ENCODE measurements at regions not wholly inside any gene's neighbourhood (a gene's known extent, or its start where the extent isn't known, plus 50 kb on each side); places are given as distances from the start of the nearest gene placed in this dataset.

DNA sequence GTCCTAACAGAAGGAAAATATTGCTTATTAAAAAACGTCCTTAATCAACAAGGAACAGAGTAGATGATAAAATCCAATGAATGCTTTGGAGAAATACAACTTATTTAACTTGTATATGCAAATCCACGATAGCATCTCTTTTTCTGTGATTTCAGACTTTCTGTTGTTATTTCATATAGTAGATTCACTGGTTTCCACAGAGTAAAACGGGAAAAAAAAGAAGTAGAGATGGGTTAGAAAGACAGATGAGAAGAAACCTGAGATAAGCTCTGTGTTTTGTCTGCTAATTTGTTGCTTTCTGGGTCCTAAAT lies 447.7 kb downstream of the RERGL start:
- Mint-ChIP-seq H3K27me3 (ENCODE audit: low read depth in 2 of 2) (no peaks in the 10 kb centered on the region), H3K4me1 (no peaks in the 10 kb centered on the region), H3K9me3 (peaks cover 10% of the 10 kb centered on the region in 2 donors), H3K36me3 (no peaks in the 10 kb centered on the region), H3K27ac (no peak overlapping the region), H3K4me3 (no peak overlapping the region)
- ATAC-seq (no peak), DNase-seq (no peak)
- H3K4me1 ChIP-seq (ENCODE audit: control insufficient read depth, insufficient read depth, low read length), result no peaks in the 10 kb centered on the region
- no peak overlapping the region for H3K4me3 ChIP-seq (ENCODE audit: low read length)
- H3K27ac ChIP-seq (ENCODE audit: low read length), result no peak overlapping the region
- H3K27me3 ChIP-seq (ENCODE audit: control insufficient read depth, insufficient read depth, low read length), result no peaks in the 10 kb centered on the region
- intact Hi-C loops (cut with micrococcal nuclease), result no loop called here
- TF ChIP-seq, protein P1, sequence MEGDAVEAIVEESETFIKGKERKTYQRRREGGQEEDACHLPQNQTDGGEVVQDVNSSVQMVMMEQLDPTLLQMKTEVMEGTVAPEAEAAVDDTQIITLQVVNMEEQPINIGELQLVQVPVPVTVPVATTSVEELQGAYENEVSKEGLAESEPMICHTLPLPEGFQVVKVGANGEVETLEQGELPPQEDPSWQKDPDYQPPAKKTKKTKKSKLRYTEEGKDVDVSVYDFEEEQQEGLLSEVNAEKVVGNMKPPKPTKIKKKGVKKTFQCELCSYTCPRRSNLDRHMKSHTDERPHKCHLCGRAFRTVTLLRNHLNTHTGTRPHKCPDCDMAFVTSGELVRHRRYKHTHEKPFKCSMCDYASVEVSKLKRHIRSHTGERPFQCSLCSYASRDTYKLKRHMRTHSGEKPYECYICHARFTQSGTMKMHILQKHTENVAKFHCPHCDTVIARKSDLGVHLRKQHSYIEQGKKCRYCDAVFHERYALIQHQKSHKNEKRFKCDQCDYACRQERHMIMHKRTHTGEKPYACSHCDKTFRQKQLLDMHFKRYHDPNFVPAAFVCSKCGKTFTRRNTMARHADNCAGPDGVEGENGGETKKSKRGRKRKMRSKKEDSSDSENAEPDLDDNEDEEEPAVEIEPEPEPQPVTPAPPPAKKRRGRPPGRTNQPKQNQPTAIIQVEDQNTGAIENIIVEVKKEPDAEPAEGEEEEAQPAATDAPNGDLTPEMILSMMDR (IDR thresholded peaks at IDR 0.05), result no peak
- no peaks in the 10 kb centered on the region for H3K36me3 ChIP-seq (ENCODE audit: control insufficient read depth, insufficient read depth, low read length)
- WGBS (ENCODE audit: insufficient coverage), result 7% methylated on average over 1 of the region's 3 CpGs
- no peaks in the 10 kb centered on the region for H3K9me3 ChIP-seq (ENCODE audit: control insufficient read depth, insufficient read depth, low read length)

DNA sequence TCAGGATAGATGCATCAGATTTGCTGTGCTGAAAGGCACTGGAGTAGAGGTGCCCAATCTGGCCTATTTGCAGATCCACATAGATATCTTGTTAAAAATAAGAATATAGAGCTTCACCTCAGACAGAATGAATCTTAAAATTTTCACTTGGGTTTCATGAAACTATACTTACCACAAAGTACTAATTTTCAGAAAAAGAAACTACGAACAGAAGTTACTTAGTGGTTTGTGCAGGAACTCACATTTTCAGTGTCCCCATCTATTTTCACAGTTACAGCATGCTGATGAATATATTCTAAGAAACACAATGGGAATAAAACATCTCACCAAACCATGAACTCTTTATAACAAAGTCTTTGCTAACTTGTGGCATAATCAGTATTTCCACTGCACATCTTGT lies 449.4 kb downstream of the RERGL start:
- H3K36me3 ChIP-seq (ENCODE audit: control insufficient read depth, insufficient read depth, low read length), result no peaks in the 10 kb centered on the region
- ATAC-seq (no peak), DNase-seq (no peak)
- no peaks in the 10 kb centered on the region for H3K27me3 ChIP-seq (ENCODE audit: control insufficient read depth, insufficient read depth, low read length)
- H3K27ac Mint-ChIP-seq, result no peak overlapping the region
- no peak overlapping the region for H3K27ac ChIP-seq (ENCODE audit: low read length)
- no peaks in the 10 kb centered on the region for H3K36me3 Mint-ChIP-seq
- no peaks in the 10 kb centered on the region for H3K4me1 Mint-ChIP-seq
- no peaks in the 10 kb centered on the region for H3K4me1 ChIP-seq (ENCODE audit: control insufficient read depth, insufficient read depth, low read length)
- intact Hi-C loops (cut with micrococcal nuclease), result no loop called here
- H3K4me3 Mint-ChIP-seq, result no peak overlapping the region
- TF ChIP-seq, protein P1 (IDR thresholded peaks at IDR 0.05), result no peak
- no peaks in the 10 kb centered on the region for H3K9me3 ChIP-seq (ENCODE audit: control insufficient read depth, insufficient read depth, low read length)
- no peaks in the 10 kb centered on the region for H3K27me3 Mint-ChIP-seq (ENCODE audit: low read depth in 2 of 2)
- 71% methylated on average over 1 of the region's 1 CpG for WGBS (ENCODE audit: insufficient coverage)
- peaks cover 9 to 10% of the 10 kb centered on the region in 2 donors for H3K9me3 Mint-ChIP-seq
- H3K4me3 ChIP-seq (ENCODE audit: low read length), result no peak overlapping the region

DNA sequence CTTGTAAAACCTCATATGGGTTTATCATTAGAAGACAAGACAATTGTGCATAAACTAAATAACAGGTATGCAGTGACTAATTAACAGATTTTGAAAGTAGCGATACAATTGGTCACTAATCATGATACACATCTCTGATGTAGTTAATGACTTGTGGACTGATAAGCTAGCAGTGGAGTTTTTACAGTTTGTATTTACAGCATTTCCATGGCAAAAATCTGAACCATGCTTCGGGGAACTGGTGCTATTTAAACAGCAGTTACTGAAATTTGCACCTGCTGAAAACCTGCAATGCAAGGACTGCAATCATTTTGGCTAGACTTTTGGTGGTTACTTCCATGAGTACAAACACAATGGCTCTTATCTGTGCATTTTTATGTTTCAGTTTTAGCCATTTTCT lies 471.2 kb downstream of the RERGL start:
- WGBS (ENCODE audit: insufficient coverage), result 70% methylated on average over 2 of the region's 2 CpGs
- H3K27me3 Mint-ChIP-seq (ENCODE audit: low read depth in 2 of 2), result no peaks in the 10 kb centered on the region
- Histone ChIP-seq H3K9me3 (ENCODE audit: control insufficient read depth, insufficient read depth, low read length) (peaks cover 2% of the 10 kb centered on the region), H3K4me1 (ENCODE audit: control insufficient read depth, insufficient read depth, low read length) (no peaks in the 10 kb centered on the region), H3K27me3 (ENCODE audit: control insufficient read depth, insufficient read depth, low read length) (no peaks in the 10 kb centered on the region), H3K36me3 (ENCODE audit: control insufficient read depth, insufficient read depth, low read length) (no peaks in the 10 kb centered on the region), H3K27ac (ENCODE audit: low read length) (no peak overlapping the region), H3K4me3 (ENCODE audit: low read length) (no peak overlapping the region)
- no peak overlapping the region for H3K27ac Mint-ChIP-seq
- H3K4me3 Mint-ChIP-seq, result no peak overlapping the region
- peaks cover 12% of the 10 kb centered on the region for H3K36me3 Mint-ChIP-seq
- TF ChIP-seq, protein P1 (IDR thresholded peaks at IDR 0.05), result no peak
- no peaks in the 10 kb centered on the region for H3K4me1 Mint-ChIP-seq
- ATAC-seq (no peak), DNase-seq (no peak)
- peaks cover 14 to 17% of the 10 kb centered on the region in 2 donors for H3K9me3 Mint-ChIP-seq
- intact Hi-C loops (cut with micrococcal nuclease), result no loop called here

DNA sequence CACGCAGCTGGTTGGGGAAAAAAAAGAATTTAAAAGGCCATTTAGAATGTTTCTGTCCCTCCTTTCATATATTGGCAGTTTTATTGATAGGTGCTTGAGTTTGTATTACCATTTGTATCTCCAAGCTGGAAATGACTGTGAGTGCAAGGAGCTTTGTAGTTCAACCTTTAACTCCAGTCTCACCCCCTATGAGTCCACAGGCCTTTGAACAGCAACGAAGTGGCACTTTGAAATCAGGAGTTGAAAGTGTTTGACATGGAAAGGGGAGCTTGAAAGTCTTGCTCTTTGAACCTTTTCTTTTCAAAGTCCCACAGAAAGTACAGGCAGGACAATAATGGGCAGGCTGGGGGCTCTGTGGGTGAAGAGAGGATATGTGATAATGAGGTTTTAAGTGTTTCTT lies 480.3 kb downstream of the RERGL start:
- TF ChIP-seq, protein P1 (IDR thresholded peaks at IDR 0.05), result no peak
- intact Hi-C loops (cut with micrococcal nuclease), result no loop called here
- no peak for ATAC-seq
- H3K27ac Mint-ChIP-seq, result no peak overlapping the region
- Histone ChIP-seq H3K27me3 (ENCODE audit: control insufficient read depth, insufficient read depth, low read length) (no peaks in the 10 kb centered on the region), H3K9me3 (ENCODE audit: control insufficient read depth, insufficient read depth, low read length) (no peaks in the 10 kb centered on the region), H3K27ac (ENCODE audit: low read length) (no peak overlapping the region), H3K4me1 (ENCODE audit: control insufficient read depth, insufficient read depth, low read length) (no peaks in the 10 kb centered on the region), H3K36me3 (ENCODE audit: control insufficient read depth, insufficient read depth, low read length) (no peaks in the 10 kb centered on the region), H3K4me3 (ENCODE audit: low read length) (no peak overlapping the region)
- H3K36me3 Mint-ChIP-seq, result no peaks in the 10 kb centered on the region
- DNase-seq, result no peak
- no peaks in the 10 kb centered on the region for H3K4me1 Mint-ChIP-seq
- no peaks in the 10 kb centered on the region for H3K27me3 Mint-ChIP-seq (ENCODE audit: low read depth in 2 of 2)
- peaks cover 0 to 2% of the 10 kb centered on the region in 2 donors for H3K9me3 Mint-ChIP-seq
- WGBS (ENCODE audit: insufficient coverage), result 28% methylated on average over 2 of the region's 2 CpGs
- no peak overlapping the region for H3K4me3 Mint-ChIP-seq
